HuH-7.5 (cell line): ENCODE measurements at regions not wholly inside any gene's neighbourhood (a gene's known extent, or its start where the extent isn't known, plus 50 kb on each side); places are given as distances from the start of the nearest gene placed in this dataset.

Experiments
- DNase-seq: peaks from one replicate; pipeline ENCODE4 v3.0.0; 2011; ENCODE audit warnings: low spot score

DNA sequence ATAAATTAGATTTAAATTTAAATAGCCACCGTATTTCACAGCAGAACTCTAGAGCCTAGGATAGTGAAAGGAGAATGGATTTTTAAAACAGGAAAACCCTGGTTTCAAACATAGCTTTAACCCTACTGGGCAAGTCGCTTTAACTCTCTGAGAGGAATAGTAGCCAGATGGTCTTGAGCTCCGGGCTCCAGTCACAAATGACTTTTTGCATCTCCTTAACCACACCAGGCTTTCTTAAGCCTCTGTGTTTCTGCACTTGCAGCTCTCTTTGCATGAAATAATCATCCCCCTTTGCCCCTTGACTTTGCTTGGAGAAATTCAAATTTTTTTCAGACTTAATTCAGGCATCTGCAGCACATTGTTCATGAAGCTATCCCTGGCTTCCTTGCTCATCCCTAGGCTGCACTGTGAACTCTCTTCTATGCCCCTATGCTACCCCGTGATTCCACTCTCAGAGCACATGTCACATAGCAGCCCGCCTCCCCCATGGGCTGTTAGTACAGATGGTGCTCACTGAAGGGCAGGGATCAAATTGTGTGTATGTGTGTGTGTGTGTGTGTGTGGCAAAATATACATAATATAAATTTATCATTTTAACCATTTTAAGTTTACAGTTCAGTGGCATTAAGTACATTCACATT lies 68.8 kb upstream of the DAB1 start:
- no peak for DNase-seq

DNA sequence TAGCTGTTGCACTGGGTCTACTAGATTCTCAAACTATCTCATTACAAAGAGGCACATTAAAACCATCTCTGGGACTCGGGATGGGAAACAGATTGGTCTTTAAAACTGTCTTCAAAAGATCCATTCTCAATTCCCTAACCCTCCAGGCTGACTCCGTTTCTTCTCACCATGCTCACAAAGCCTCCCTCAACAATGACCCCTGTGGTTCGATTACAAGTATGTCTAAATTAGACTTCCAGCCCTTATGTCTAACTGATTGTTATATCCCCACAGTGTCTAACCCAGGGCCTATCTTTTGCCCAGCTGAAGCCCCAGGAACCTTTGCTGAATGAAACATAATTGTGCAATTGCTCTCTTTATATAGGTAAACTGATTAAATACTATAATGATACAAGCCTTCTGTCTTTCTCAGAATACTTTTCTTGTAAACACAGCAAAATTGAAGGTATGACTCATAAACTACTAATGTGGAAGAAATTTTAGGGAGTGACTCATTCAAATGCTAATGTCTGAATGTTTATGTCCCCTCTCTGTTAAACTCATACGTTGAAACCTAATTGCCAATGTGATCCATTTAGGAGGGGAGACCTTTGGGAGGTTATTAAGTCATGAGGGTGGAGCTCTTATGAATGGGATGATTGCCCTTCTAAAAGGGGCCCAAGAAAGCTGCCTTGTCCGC lies 65.6 kb upstream of the DAB1 start:
- DNase-seq = no peak

DNA sequence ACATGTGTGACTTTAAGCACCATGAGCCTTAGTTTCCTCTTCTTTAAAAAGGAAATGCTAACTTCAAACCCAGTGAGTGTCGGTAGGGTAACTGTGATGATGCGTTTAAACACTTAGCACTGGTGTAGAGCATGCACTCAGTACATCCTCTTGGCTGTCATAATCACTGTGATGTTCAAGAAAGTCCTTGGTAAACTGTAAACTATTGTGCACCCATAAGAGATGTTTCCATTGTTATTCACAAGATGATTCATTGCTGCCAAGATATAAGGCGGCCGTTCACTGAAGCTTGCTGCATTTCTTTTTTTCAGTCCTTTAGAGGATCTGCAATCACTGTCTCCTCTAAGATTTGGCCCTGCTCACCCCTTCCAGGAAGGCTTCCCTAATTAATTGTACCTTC lies 61.8 kb upstream of the DAB1 start:
- DNase-seq = no peak

DNA sequence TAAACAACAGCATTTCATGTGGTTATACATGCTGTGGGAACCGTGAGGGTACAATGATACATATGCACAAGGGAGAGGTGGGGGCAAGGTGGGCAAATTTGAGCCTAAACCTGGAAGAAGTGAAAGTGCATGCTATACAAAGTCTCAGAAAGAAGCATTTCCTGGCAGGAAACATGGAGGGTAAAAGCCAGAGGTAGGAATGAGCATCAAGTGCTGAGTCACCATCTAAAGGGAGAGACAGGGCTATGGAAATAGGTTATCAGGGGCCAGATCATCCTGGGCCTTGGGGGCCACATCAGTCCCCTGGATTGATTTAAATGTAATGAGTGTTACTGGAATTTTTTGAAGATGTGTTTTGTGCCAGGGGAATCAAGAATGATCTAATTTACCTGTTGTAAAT lies 60.1 kb upstream of the DAB1 start:
- no peak for DNase-seq

DNA sequence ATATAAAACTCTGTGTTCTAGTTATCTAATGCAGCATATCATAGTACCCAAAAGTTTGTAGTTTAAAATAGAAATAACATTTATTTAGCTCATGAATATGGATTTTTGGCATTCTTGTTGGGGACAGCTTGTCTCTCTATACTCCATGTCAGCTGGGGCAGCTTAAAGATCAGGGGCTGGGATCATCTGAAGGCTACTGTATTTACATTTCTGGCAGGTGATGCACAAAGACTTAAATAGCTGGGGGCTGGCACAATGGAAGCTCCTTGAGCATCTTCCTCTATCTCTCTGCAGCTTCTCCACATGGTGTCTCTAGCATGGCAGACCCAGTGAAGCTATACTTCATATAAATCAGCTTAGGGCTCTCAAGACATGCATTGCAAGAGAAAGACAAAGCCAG lies 55.6 kb upstream of the DAB1 start:
- DNase-seq = no peak

DNA sequence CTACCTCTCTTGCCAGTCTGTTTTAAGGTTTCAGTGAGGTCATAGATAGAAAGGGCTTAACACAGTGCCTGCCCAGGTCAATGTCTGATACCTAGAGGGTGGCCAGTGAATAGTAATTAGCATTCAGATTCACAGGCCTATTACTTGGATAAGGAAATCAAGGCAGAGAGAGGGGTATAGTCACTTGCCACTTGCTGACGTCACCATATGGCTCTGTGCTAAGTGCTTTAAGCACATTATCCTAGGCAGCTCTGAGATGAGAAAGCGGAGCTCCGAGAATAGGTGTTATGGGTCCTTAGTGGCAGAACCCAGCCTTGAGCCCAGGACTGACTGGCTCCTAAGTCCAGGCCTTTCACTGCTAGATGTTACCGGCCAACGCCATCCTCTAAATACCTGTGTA lies 51.5 kb upstream of the DAB1 start:
- no peak for DNase-seq

DNA sequence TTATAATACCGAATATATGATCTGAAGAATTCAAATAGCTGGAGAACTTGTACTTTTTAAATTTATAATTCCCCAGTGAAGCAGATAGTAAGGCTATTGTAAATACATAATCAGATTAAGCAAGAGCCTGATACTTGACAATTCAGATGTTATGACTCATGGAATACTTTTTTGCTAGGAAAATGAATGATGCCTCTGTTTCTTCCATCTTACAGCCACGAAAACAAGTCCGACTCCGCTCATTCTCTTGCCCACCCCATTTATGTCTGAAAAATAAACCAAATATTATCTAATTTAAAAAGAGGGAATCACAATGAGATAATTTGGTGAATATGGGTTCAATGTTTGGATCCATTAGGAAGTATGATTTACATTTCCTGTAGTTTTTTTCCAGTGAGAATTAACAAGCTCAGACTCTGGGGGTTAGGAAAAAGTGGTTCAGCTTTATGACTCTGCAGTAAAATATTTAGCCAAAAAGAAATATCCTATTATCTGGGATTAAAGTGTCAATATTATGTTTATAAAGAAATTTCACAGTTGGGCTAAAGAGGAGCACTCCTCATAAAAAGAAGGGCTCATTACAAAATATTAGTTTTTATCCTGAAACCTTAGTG lies 50.4 kb upstream of the DAB1 start:
- no peak for DNase-seq
